ENCODE measurements at regions not wholly inside any gene's neighbourhood (a gene's known extent, or its start where the extent isn't known, plus 50 kb on each side); places are given as distances from the start of the nearest gene placed in this dataset.

GRCh38 chr1:58861506-58861905, 77.7 kb upstream of the JUN start:
- intact Hi-C loops (cut with micrococcal nuclease) = no loop called here

- intact Hi-C loops (cut with micrococcal nuclease) = no loop called here
Observed at GRCh38 chr1:58862728-58863385, 79.0 kb upstream of the JUN start.

GRCh38 chr1:58864654-58865053, 80.8 kb upstream of the JUN start:
- intact Hi-C loops (cut with micrococcal nuclease) = loop anchor here (1.0 kb wide), 1 partner anchor 40 kb away; no protein-coding TSS in a partner anchor

DNA sequence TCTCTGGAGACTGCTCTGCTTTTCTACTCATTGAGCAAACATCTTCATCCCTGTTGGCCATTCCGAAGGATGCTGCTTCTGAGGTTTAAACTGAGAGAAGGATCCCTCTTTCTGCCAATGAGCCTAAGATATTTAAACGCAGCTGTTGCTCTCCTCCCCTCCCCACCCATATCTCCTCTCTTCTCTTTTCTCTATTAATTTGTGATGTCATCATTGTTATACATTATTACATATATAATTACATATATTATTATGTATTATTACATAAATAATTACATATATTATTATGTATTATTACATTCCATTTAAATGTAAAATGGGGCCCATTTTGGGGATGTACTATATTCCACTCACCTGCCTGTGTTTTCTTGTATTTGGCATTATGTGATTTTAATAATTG, 82.7 kb upstream of the JUN start:
- intact Hi-C loops (cut with micrococcal nuclease) = no loop called here

GRCh38 chr1:58869638-58870297, 85.9 kb upstream of the JUN start:
- intact Hi-C loops (cut with micrococcal nuclease) = no loop called here

DNA sequence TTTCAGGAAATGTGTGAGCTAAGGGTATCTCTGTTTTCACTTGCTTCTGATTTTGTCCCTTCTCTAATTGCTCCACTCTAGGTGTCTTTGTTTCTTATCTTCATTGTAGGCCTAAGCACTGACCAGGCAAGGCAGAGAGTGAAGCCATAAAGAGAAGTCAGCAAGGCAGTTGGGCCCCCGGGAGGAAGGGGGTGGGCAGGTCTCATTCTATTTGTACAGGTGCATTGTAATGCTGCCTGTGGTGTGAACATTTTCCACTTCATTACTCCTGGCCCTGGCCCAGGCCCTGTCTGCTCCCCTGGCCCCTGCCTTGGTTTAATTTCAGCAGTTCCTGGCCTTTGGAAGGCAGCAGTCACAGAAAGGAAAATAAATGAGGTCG, 86.4 kb upstream of the JUN start:
- intact Hi-C loops (cut with micrococcal nuclease) = no loop called here

GRCh38 chr1:58874342-58874741, 90.5 kb upstream of the JUN start:
- intact Hi-C loops (cut with micrococcal nuclease) = no loop called here

DNA sequence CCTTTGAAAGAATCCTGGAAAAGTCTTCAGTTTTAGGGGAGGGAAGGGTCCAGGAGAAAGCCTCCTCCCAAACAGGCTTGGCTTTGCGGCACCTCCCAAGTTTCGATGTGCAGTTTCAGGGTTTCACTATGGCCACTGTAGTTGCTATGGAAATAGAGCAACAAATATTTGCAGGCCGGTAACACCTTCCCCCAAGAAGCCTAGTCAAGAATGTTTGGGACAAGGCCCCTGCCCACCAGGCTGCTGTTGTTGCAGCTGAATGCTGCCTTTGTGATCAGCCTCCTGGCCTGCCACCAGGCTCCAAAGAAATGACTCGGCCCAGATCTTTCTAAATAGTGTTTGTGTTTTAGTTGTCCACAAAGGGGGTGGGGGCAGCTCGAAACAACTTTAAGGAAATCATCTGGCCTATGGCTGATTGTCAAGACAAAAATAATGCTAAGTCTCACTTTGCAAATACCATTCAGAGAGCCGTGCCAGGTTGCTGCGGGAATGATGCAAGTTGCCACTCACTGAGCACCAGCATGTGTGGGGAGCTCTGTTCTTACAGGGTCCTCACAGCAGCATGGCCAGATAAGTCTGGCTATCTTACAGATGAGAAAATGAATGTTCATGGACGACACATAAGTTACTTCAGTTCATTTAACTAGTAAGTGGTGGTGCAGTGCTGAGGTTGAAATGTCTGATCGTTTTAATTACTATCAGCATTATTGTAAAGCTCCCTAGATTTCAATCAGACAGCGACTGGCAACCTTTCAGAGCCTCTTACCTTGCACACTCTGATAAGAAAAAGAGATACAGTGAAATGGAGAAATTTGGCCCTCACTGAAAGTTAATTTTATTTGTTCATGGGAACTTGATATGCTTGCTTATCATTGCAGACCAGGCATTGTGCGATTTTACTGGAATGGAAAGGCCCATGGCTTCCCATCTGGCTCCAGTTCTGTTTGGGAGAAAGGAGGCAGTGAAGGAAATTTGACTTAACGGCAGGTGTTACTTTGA, 91.2 kb upstream of the JUN start:
- intact Hi-C loops (cut with micrococcal nuclease) = no loop called here

- intact Hi-C loops (cut with micrococcal nuclease) = no loop called here
Observed at GRCh38 chr1:58879464-58879863, 95.6 kb upstream of the JUN start.

- intact Hi-C loops (cut with micrococcal nuclease) = no loop called here
Observed at GRCh38 chr1:58880592-58880991, 96.7 kb upstream of the JUN start.

DNA sequence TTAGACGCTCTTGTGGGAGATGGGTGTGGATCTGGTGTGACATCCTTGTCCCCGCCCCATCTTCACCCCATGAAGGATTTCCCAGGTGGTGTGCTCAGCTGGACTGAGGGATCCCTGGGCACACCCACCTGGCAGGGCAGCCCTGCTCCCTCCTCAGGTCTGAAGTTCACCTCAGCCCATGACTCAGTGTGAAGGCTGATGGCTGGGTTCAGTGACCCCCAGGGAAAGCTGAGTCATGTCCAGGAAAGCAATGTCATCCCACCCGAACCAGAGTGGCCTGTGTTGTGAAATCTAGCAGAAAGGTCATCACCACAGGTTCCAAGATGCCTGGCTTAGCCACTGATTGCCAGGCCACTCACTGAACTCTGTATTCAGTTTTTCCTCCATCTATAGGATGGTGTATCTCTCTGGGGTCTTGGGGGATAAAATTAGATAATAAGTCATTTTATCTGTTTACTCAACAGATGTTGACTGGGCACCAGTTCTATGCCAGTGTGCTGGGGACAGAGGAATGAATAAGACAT, 97.7 kb upstream of the JUN start:
- intact Hi-C loops (cut with micrococcal nuclease) = no loop called here

GRCh38 chr1:58882322-58882948, 98.6 kb upstream of the JUN start:
- intact Hi-C loops (cut with micrococcal nuclease) = no loop called here

GRCh38 chr1:58883037-58883887, 99.4 kb upstream of the JUN start:
- intact Hi-C loops (cut with micrococcal nuclease) = no loop called here

DNA sequence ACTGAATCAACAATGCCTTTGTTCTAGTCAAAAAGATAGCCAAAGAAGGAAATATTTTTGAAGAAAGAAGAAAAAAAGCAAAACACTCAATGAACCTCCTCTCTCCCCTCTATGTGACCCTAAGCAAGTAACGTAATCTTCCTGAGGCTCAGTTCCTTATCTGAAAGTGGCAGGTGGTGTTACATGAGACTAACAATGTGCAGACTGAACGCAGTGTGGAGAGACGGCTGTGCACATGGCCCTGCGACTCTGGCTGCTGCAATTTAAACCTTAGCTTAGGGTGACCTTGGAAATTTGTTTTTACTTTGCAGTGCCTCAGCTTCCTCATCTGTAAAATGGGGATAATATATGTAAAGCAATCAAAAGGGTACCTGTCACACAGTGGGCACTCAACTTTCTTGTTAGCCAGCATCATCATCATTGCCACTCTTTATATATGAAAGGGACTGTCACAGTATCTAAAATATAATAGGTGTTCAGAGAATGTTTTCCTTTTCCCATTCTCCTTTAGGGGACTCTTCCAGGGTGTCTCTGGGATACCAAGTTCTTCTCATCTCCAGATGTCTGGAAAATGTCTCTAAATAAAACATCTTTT, 100.1 kb upstream of the JUN start:
- intact Hi-C loops (cut with micrococcal nuclease) = no loop called here

GRCh38 chr1:58884706-58885661, 101.1 kb upstream of the JUN start:
- intact Hi-C loops (cut with micrococcal nuclease) = loop anchor here (1.0 kb wide), 3 partner anchors 10 to 100 kb away; no protein-coding TSS in a partner anchor

DNA sequence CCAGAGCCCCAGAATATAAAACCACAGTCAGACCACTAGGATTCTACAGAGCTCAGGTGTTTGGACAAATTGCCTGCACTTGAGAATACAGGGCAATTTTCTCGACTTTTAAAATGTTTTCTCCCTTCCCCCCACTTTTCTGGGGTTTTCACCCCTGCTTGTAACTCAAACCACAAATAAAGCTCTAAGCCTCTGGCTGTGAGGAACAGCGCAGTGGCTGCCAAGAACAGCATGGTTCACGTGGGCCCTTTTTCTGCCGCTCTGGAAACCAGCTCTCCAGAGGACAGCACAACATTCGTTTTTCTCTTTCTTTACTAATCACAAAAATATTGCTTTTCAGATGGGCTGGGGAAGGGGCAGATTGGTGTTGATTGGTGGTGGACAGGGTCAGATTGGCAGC, 102.2 kb upstream of the JUN start:
- intact Hi-C loops (cut with micrococcal nuclease) = loop anchor here (1.0 to 2.0 kb wide), 5 partner anchors 9 to 811 kb away; no protein-coding TSS in a partner anchor

DNA sequence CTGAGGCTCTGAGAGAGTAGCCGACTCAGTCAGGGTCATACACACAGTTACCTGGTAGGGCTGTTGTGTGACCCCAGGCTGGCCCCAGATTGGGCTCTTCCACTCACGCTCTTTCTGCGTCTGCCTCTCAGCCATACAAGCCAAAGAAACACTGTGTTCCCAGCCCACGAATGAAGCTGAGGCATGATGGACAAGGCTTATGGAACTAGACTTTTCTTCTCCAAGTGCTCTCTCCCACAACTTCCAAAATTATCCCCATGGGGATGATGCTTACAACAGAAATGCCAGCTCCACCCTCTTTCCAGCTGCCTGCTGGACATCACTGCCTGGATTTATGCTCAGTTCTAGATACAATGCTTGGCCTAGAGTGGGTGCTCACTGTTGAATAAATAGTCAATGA, 102.8 kb upstream of the JUN start:
- intact Hi-C loops (cut with micrococcal nuclease) = loop anchor here (1.0 to 2.0 kb wide), 2 partner anchors 17 to 810 kb away; no protein-coding TSS in a partner anchor

DNA sequence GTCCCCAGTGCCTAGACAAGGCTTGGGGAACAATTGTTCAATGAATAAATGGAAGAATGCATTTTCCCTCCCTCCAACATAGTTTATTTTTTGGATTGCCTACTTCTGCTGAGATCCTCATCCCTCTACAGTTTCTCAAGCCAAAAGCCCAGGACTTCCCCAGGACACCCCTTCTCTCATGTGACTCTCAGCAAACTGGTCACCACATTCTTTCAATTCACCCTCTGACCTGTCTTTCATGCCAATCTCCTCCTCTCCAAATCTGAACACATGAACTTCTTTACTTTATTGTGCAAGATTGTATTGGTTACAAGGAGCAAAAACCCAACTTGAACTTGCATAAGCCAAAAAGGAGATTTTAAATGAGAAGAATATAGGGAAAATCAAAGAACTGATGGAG, 103.2 kb upstream of the JUN start:
- intact Hi-C loops (cut with micrococcal nuclease) = loop anchor here (2.0 kb wide), 1 partner anchor 810 kb away; no protein-coding TSS in a partner anchor

GRCh38 chr1:58888833-58889232, 105.0 kb upstream of the JUN start:
- intact Hi-C loops (cut with micrococcal nuclease) = no loop called here

Data from T-helper 1 cell treated with Interleukin-12 subunit alpha and Interleukin-12 subunit beta and Interleukin-4 antibody, amounts not matched to agents 30 ng/mL and 1 ng/mL, for 36 hours (primary cell).